A549 (cell line): ENCODE measurements at regions not wholly inside any gene's neighbourhood (a gene's known extent, or its start where the extent isn't known, plus 50 kb on each side); places are given as distances from the start of the nearest gene placed in this dataset.

ENCODE experiments used
- ATAC-seq, 2 experiments: fragments of 200-7000 bp in 1 of 2; fragments of >200 bp in 1 of 2; cut with Nextera tagmentation in 1 of 2; cut with Tn5 transposase in 1 of 2; 3 replicates each; pipeline versions ENCODE4 v1.8.0 to v1.9.1; 2018 to 2020; ENCODE audit warnings: mild to moderate bottlenecking in 1 of 2, moderate library complexity in 1 of 2
- CTCF ChIA-PET: fragments of 300-600 bp; sonication (Branson Sonifier 250); formaldehyde crosslinking; extraction: SDS; loops from one replicate; lab custom pipeline; 2021; ENCODE audit warnings: antibody characterized with exemption, inconsistent platforms; lab: Yijun Ruan, JAX
- POLR2A ChIA-PET: fragments of 350-600 bp; formaldehyde crosslinking; extraction: SDS; loops from one replicate; lab custom pipeline; 2021; ENCODE audit warnings: antibody characterized with exemption, inconsistent platforms; lab: Yijun Ruan, JAX
- DNase-seq, 2 experiments: peaks; one replicate each; pipeline versions ENCODE4 v3.0.0 to v3.0.0-alpha.2; 2011 to 2016; ENCODE audit warnings: low read depth in 1 of 2, low spot score in 1 of 2
- FAIRE-seq: peaks from 2 replicates; lab custom pipeline; 2011; peaks lifted over from hg19 to GRCh38; lab: Jason Lieb, UNC
- H3K27ac ChIP-seq, 2 experiments: fragments of >200 bp; sonication (Bioruptor Twin); formaldehyde crosslinking; 3 replicates each; pipeline ENCODE4 v1.5.1; 2016 to 2017
- H3K4me1 ChIP-seq: fragments of >200 bp; sonication (Bioruptor Twin); formaldehyde crosslinking; 3 replicates; pipeline ENCODE4 v1.6.1; 2016
- H3K4me2 ChIP-seq: fragments of >200 bp; sonication (Bioruptor Twin); formaldehyde crosslinking; 3 replicates; pipeline ENCODE4 v1.6.1; 2016
- H3K4me3 ChIP-seq: fragments of >200 bp; sonication (Bioruptor Twin); formaldehyde crosslinking; 3 replicates; pipeline ENCODE4 v1.5.1; 2016
- H3K9me3 ChIP-seq: fragments of >200 bp; sonication (Bioruptor Twin); formaldehyde crosslinking; 3 replicates; pipeline ENCODE4 v1.6.1; 2016
- BHLHE40 ChIP-seq: IDR thresholded peaks from 2 replicates; pipeline ENCODE4 v1.6.1; 2012; ENCODE audit warnings: low read depth, low read length, inconsistent platforms
- CBX2 ChIP-seq: fragments of 200-600 bp; sonication (generic); IDR thresholded peaks from 2 replicates; pipeline ENCODE4 v1.6.1; 2016; ENCODE audit warnings: low read depth, mild to moderate bottlenecking, borderline replicate concordance
- CBX8 ChIP-seq: fragments of 200-600 bp; sonication (generic); IDR thresholded peaks from 2 replicates; pipeline ENCODE4 v1.6.1; 2016
- EHF ChIP-seq: fragments of 250-450 bp; sonication (Bioruptor Pico); IDR thresholded peaks from 2 replicates; pipeline ENCODE4 v1.5.0; 2020; ENCODE audit warnings: mild to moderate bottlenecking
- EHMT2 ChIP-seq: fragments of 200-600 bp; sonication (generic); IDR thresholded peaks from 2 replicates; pipeline ENCODE4 v1.6.1; 2016; ENCODE audit warnings: antibody characterized with exemption, low read depth, mild to moderate bottlenecking, moderate library complexity
- ESRRA ChIP-seq: fragments of 150-350 bp; IDR thresholded peaks from 2 replicates; pipeline ENCODE4 v1.6.1; 2014; ENCODE audit warnings: mild to moderate bottlenecking, low read length, borderline replicate concordance
- FOXS1 ChIP-seq: fragments of 250-450 bp; sonication (Bioruptor Pico); IDR thresholded peaks from 2 replicates; pipeline ENCODE4 v1.5.0; 2020; ENCODE audit warnings: mild to moderate bottlenecking, moderate library complexity
- HEYL ChIP-seq: fragments of 250-450 bp; sonication (Bioruptor Pico); IDR thresholded peaks from 2 replicates; pipeline ENCODE4 v1.8.0; 2021; ENCODE audit warnings: mild to moderate bottlenecking, moderate library complexity
- JUNB ChIP-seq: fragments of >200 bp; sonication (Bioruptor Twin); formaldehyde crosslinking; IDR thresholded peaks from 2 replicates; pipeline ENCODE4 v1.6.1; 2016
- POLR2A ChIP-seq: IDR thresholded peaks from 2 replicates; pipeline ENCODE4 v1.6.1; 2012; ENCODE audit warnings: mild to moderate bottlenecking, low read length
- RAD21 ChIP-seq, 2 experiments: fragments of >200 bp in 1 of 2; sonication (Bioruptor Twin) in 1 of 2; formaldehyde crosslinking in 1 of 2; IDR thresholded peaks in 1 of 2; conservative IDR thresholded peaks in 1 of 2; 2 replicates in 1 of 2; 3 replicates in 1 of 2; pipeline ENCODE4 v1.6.1; 2012 to 2018; ENCODE audit warnings: inconsistent platforms in 1 of 2
- RNF2 ChIP-seq: fragments of 200-600 bp; sonication (generic); IDR thresholded peaks from 2 replicates; pipeline ENCODE4 v1.6.1; 2016; ENCODE audit warnings: low read depth, mild to moderate bottlenecking, antibody characterized with exemption, moderate library complexity, borderline replicate concordance
- ZC3H11A ChIP-seq: fragments of 450-650 bp; IDR thresholded peaks from 2 replicates; pipeline ENCODE4 v1.6.1; 2014; ENCODE audit warnings: antibody characterized with exemption, mild to moderate bottlenecking
- ZFP36 ChIP-seq: fragments of 450-650 bp; IDR thresholded peaks from 2 replicates; pipeline ENCODE4 v1.6.1; 2014; ENCODE audit warnings: borderline replicate concordance; ENCODE audit not compliant: partially characterized antibody
- ZSCAN20 ChIP-seq: fragments of 250-450 bp; sonication (Bioruptor Pico); IDR thresholded peaks from 2 replicates; pipeline ENCODE4 v1.8.0; 2022; ENCODE audit warnings: mild to moderate bottlenecking, moderate library complexity
- WGBS: methylation state at CpG from one replicate; pipeline ENCODE4 v1.1.6; 2017; ENCODE audit errors: missing lambda C conversion rate; 5-methylcytosine and 5-hydroxymethylcytosine counted together
- TF ChIP-seq, protein P1 (sequence below): fragments of 250-450 bp; sonication (Bioruptor Pico); IDR thresholded peaks from 2 replicates; pipeline ENCODE4 v1.5.0; 2021; ENCODE audit warnings: mild to moderate bottlenecking, moderate library complexity, borderline replicate concordance
- TF ChIP-seq, protein P2 (sequence below): fragments of >200 bp; sonication (Bioruptor Twin); formaldehyde crosslinking; IDR thresholded peaks from 3 replicates; pipeline ENCODE4 v1.5.1; 2016
- TF ChIP-seq, protein P3 (sequence below): IDR thresholded peaks from 2 replicates; pipeline ENCODE4 v1.6.1; 2012
- TF ChIP-seq, protein P4 (sequence below): fragments of 200-600 bp; sonication (generic); IDR thresholded peaks from 2 replicates; pipeline ENCODE4 v1.6.1; 2016; ENCODE audit warnings: antibody characterized with exemption, mild to moderate bottlenecking, moderate library complexity

DNA sequence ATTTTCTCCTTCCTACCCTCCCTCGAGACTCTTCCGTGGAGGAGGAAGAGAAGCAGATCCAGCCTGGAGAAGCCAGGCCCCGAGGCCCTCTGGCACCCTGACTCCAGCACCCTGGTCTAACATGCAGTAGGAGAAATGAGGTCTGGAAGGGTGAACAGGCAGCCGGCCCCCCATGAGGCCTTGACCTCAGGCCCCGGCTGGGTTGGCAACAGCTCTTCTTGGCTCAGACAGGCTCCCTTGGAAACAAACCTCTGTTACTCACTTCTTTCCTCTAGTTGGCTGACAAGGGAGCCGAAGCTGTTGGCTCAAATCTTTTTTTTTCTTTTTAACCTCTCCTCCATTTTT lies 73.4 kb downstream of the CPN2 start (continued):
- TF ChIP-seq, protein P1, sequence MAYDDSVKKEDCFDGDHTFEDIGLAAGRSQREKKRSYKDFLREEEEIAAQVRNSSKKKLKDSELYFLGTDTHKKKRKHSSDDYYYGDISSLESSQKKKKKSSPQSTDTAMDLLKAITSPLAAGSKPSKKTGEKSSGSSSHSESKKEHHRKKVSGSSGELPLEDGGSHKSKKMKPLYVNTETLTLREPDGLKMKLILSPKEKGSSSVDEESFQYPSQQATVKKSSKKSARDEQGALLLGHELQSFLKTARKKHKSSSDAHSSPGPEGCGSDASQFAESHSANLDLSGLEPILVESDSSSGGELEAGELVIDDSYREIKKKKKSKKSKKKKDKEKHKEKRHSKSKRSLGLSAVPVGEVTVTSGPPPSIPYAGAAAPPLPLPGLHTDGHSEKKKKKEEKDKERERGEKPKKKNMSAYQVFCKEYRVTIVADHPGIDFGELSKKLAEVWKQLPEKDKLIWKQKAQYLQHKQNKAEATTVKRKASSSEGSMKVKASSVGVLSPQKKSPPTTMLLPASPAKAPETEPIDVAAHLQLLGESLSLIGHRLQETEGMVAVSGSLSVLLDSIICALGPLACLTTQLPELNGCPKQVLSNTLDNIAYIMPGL (CRISPR knock-in tag), result no peak

DNA sequence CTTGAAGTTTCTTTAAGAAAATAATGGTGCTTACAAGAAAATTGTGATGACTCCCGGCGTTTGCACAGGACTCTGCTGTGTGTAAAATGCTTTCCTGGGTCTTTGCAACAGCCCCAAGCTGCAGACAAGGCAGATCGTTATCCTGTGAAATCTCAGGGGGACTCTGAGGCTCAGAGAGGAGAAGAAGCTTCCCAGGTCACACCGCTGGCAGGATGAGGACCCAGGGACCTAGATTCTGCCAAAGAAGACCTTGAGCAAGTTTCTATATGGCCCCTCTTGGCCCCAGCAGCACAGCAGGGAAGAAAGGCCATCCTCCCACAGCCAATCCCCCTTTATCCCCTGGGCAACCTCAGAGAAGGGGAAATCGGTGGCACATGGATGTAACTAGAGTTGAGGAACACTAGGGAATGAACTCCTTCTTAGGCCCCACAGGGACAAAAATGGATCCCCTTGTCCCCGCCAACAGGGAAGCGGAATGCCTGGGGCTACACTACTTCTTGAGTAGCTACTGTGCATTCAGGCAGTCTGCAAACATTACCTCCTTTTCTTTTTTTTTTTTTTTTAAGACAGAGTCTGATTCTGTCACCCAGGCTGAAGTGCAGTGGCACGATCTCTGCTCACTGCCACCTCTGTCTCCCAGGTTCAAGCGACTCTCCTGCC lies 72.8 kb downstream of the CPN2 start:
- POLR2A ChIA-PET, result no interaction called here

DNA sequence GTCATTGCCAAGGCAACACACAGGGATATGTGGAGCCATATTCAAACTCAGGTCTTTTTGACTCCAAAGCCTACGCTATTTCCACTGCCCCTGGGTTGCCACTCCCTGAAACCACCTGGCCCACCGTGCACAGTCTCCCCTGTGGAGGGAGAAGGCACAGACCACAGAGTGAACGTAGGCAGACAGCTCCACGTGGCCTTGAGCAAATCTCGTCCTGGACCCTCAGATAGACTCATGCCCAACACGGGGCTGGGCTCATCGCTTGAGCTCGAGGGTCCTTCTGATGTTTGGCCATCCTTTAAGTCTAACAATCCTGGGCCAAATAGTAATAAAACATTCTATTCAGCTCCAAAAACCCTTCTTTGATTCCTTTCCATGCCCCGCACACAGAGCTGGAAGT lies 72.0 kb downstream of the CPN2 start:
- Histone ChIP-seq H3K9me3 (no peaks in the 10 kb centered on the region), H3K4me1 (peaks cover 15% of the 10 kb centered on the region), H3K4me3 (no peak overlapping the region), H3K27ac (no peak overlapping the region), H3K4me2 (no peak overlapping the region)
- WGBS, result 79% methylated on average over 9 of the region's 9 CpGs
- TF ChIP-seq, protein P2, sequence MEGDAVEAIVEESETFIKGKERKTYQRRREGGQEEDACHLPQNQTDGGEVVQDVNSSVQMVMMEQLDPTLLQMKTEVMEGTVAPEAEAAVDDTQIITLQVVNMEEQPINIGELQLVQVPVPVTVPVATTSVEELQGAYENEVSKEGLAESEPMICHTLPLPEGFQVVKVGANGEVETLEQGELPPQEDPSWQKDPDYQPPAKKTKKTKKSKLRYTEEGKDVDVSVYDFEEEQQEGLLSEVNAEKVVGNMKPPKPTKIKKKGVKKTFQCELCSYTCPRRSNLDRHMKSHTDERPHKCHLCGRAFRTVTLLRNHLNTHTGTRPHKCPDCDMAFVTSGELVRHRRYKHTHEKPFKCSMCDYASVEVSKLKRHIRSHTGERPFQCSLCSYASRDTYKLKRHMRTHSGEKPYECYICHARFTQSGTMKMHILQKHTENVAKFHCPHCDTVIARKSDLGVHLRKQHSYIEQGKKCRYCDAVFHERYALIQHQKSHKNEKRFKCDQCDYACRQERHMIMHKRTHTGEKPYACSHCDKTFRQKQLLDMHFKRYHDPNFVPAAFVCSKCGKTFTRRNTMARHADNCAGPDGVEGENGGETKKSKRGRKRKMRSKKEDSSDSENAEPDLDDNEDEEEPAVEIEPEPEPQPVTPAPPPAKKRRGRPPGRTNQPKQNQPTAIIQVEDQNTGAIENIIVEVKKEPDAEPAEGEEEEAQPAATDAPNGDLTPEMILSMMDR, result no peak
- no peak for TF ChIP-seq ZFP36
- TF ChIP-seq, protein P3, sequence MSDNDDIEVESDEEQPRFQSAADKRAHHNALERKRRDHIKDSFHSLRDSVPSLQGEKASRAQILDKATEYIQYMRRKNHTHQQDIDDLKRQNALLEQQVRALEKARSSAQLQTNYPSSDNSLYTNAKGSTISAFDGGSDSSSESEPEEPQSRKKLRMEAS, result no peak
- TF ChIP-seq RNF2, result no peak
- TF ChIP-seq EHMT2, result no peak
- TF ChIP-seq, protein P4, sequence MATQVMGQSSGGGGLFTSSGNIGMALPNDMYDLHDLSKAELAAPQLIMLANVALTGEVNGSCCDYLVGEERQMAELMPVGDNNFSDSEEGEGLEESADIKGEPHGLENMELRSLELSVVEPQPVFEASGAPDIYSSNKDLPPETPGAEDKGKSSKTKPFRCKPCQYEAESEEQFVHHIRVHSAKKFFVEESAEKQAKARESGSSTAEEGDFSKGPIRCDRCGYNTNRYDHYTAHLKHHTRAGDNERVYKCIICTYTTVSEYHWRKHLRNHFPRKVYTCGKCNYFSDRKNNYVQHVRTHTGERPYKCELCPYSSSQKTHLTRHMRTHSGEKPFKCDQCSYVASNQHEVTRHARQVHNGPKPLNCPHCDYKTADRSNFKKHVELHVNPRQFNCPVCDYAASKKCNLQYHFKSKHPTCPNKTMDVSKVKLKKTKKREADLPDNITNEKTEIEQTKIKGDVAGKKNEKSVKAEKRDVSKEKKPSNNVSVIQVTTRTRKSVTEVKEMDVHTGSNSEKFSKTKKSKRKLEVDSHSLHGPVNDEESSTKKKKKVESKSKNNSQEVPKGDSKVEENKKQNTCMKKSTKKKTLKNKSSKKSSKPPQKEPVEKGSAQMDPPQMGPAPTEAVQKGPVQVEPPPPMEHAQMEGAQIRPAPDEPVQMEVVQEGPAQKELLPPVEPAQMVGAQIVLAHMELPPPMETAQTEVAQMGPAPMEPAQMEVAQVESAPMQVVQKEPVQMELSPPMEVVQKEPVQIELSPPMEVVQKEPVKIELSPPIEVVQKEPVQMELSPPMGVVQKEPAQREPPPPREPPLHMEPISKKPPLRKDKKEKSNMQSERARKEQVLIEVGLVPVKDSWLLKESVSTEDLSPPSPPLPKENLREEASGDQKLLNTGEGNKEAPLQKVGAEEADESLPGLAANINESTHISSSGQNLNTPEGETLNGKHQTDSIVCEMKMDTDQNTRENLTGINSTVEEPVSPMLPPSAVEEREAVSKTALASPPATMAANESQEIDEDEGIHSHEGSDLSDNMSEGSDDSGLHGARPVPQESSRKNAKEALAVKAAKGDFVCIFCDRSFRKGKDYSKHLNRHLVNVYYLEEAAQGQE, result no peak
- no peak for TF ChIP-seq HEYL (CRISPR knock-in tag)
- no peak for TF ChIP-seq CBX8
- no peak for TF ChIP-seq ZSCAN20 (CRISPR knock-in tag)
- no peak for TF ChIP-seq EHF (CRISPR knock-in tag)
- TF ChIP-seq JUNB, result no peak
- no peak for TF ChIP-seq POLR2A
- no peak for TF ChIP-seq ESRRA
- TF ChIP-seq FOXS1, result no peak
- CTCF ChIA-PET, result no interaction called here
- POLR2A ChIA-PET, result no interaction called here
- FAIRE-seq (no peak), ATAC-seq (no peak), DNase-seq (no peak)

More for the DNA sequence above, 72.8 kb downstream of the CPN2 start:
- 85% methylated on average over 9 of the region's 9 CpGs for WGBS
- FAIRE-seq (no peak), ATAC-seq (no peak)
- Histone ChIP-seq H3K4me2 (no peak overlapping the region), H3K4me1 (peaks cover 15% of the 10 kb centered on the region), H3K4me3 (no peak overlapping the region)
- TF ChIP-seq RAD21 (conservative IDR thresholded peaks at IDR 0.05 in 1 of 2, IDR thresholded peaks at IDR 0.05 in 1 of 2) (no peak), CBX2 (no peak), BHLHE40 (no peak), ZC3H11A (no peak)
- TF ChIP-seq, all 56 proteins: peak for 0
- CTCF ChIA-PET, result no interaction called here
- Histone ChIP-seq H3K9me3 (no peaks in the 10 kb centered on the region), H3K27ac (no peak overlapping the region; a peak in 1 of 6 replicates)
- DNase-seq, result no peak
